H1 (cell line): ENCODE measurements at regions not wholly inside any gene's neighbourhood (a gene's known extent, or its start where the extent isn't known, plus 50 kb on each side); places are given as distances from the start of the nearest gene placed in this dataset.

Experiments
- FOSL1 ChIP-seq: IDR thresholded peaks from 2 replicates; pipeline ENCODE4 v1.6.1; 2011; ENCODE audit warnings: mild to moderate bottlenecking, low read depth, low read length, moderate library complexity; ENCODE audit not compliant: insufficient read depth
- NRF1 ChIP-seq: IDR thresholded peaks from 2 replicates; pipeline ENCODE4 v1.6.1; 2011; ENCODE audit warnings: mild to moderate bottlenecking, low read depth, low read length, improper control_type of control experiment
- PHF8 ChIP-seq: fragments of 200-600 bp; sonication (generic); conservative IDR thresholded peaks from 2 replicates; pipeline ENCODE4 v1.7.1; 2012; ENCODE audit warnings: low read depth, mild to moderate bottlenecking, inconsistent platforms, low read length, moderate library complexity
- RBBP5 ChIP-seq: IDR thresholded peaks from 2 replicates; pipeline ENCODE4 v1.7.1; 2012; ENCODE audit warnings: low read depth, mild to moderate bottlenecking, inconsistent platforms, low read length, moderate library complexity, borderline replicate concordance

DNA sequence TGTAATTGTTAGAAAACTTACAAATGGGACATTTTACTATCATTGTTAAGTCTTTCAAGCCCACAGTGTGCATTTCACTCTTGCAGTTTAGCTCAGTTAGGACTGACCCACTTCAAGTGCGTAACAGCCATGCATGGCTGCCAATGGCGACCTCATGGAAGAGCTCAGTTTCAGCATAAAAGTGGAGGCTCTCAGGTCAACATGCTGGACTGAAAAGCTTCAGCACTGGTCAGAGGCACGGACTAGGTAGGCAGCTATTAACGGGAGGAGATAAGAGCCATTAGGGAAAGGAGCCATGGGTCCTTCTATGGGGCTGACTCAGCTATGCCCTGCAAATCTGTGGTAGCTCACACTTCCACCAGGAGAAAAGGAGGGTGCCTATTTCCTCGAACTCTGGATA lies 101.8 kb downstream of the TTLL2 start (continued):
- TF ChIP-seq NRF1 (no peak), FOSL1 (no peak), PHF8 (no peak), RBBP5 (no peak)
